Suppressor macrophage treated with lipopolysaccharide for 4 hours (primary cell): ENCODE measurements at regions not wholly inside any gene's neighbourhood (a gene's known extent, or its start where the extent isn't known, plus 50 kb on each side); places are given as distances from the start of the nearest gene placed in this dataset.

ENCODE experiments used
- DNase-seq: peaks from one replicate; pipeline ENCODE4 v3.0.0-alpha.2; 2020

- DNase-seq = no peak
These were observed 103.1 kb downstream of the TOMM20 start for GRCh38 chr1:235025422-235025984.

GRCh38 chr1:235024711-235025421 lies 103.8 kb downstream of the TOMM20 start:
- no peak for DNase-seq

- no peak for DNase-seq
These were observed 104.8 kb downstream of the TOMM20 start for GRCh38 chr1:235023711-235024439.

- DNase-seq = peak; percentile 62
These were observed 105.5 kb downstream of the TOMM20 start for GRCh38 chr1:235022981-235023710.

GRCh38 chr1:235022341-235022980 lies 106.2 kb downstream of the TOMM20 start:
- DNase-seq = no peak

- no peak for DNase-seq
These were observed 106.8 kb downstream of the TOMM20 start for GRCh38 chr1:235021815-235022214.

GRCh38 chr1:235021321-235021720 lies 107.3 kb downstream of the TOMM20 start:
- no peak for DNase-seq

GRCh38 chr1:235019961-235020360 lies 108.7 kb downstream of the TOMM20 start:
- no peak for DNase-seq

GRCh38 chr1:235019471-235019870 lies 109.2 kb downstream of the TOMM20 start:
- DNase-seq = no peak

- peak; percentile 56 for DNase-seq
These were observed 109.8 kb downstream of the TOMM20 start for GRCh38 chr1:235018720-235019444.

GRCh38 chr1:235018161-235018560 lies 110.5 kb downstream of the TOMM20 start:
- DNase-seq = no peak

- DNase-seq = no peak
These were observed 110.9 kb downstream of the TOMM20 start for GRCh38 chr1:235017719-235018118.

- no peak for DNase-seq
These were observed 111.4 kb downstream of the TOMM20 start for GRCh38 chr1:235017191-235017590.

GRCh38 chr1:235015291-235015985 lies 113.2 kb downstream of the TOMM20 start:
- DNase-seq = peak; percentile 82

GRCh38 chr1:235014756-235015155 lies 113.9 kb downstream of the TOMM20 start:
- DNase-seq = no peak

- peak; percentile 35 for DNase-seq
These were observed 115.1 kb downstream of the TOMM20 start for GRCh38 chr1:235013512-235013911.

- no peak for DNase-seq
These were observed 116.0 kb downstream of the TOMM20 start for GRCh38 chr1:235012436-235013210.

GRCh38 chr1:235011599-235012435 lies 116.8 kb downstream of the TOMM20 start:
- peak; percentile 96 for DNase-seq

GRCh38 chr1:235011064-235011598 lies 117.5 kb downstream of the TOMM20 start:
- DNase-seq = no peak
